ENCODE measurements at regions not wholly inside any gene's neighbourhood (a gene's known extent, or its start where the extent isn't known, plus 50 kb on each side); places are given as distances from the start of the nearest gene placed in this dataset.

DNA sequence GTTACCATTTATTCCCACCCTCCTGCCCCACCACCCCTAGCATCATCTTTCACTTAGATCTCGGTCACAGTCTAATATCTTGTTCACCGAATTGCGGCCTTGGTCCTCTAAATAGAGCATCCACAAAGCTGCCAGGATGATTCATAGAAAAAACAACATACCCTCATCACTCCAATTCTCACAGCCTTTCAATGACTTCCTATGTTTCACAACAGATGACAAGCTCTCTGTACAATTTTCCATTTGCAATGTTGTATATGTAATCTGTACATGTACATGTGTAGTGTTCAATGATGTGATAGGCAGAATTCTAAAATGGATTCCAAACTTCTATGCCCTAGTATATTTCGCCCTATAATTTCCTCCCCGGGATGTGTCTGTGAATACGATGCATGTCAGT is 675.6 kb upstream of the CELF4 start:
- TF ChIP-seq, protein P1, sequence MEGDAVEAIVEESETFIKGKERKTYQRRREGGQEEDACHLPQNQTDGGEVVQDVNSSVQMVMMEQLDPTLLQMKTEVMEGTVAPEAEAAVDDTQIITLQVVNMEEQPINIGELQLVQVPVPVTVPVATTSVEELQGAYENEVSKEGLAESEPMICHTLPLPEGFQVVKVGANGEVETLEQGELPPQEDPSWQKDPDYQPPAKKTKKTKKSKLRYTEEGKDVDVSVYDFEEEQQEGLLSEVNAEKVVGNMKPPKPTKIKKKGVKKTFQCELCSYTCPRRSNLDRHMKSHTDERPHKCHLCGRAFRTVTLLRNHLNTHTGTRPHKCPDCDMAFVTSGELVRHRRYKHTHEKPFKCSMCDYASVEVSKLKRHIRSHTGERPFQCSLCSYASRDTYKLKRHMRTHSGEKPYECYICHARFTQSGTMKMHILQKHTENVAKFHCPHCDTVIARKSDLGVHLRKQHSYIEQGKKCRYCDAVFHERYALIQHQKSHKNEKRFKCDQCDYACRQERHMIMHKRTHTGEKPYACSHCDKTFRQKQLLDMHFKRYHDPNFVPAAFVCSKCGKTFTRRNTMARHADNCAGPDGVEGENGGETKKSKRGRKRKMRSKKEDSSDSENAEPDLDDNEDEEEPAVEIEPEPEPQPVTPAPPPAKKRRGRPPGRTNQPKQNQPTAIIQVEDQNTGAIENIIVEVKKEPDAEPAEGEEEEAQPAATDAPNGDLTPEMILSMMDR (IDR thresholded peaks at IDR 0.05), result no peak
- no peak for TF ChIP-seq POLR2A (IDR thresholded peaks at IDR 0.05)
